Ishikawa (cell line): ENCODE measurements at regions not wholly inside any gene's neighbourhood (a gene's known extent, or its start where the extent isn't known, plus 50 kb on each side); places are given as distances from the start of the nearest gene placed in this dataset.

ENCODE experiments used
- CEBPB ChIP-seq: IDR thresholded peaks from 2 replicates; pipeline ENCODE4 v1.6.1; 2012
- CREB1 ChIP-seq: IDR thresholded peaks from 2 replicates; pipeline ENCODE4 v1.6.1; 2012; ENCODE audit warnings: low read depth
- EGR1 ChIP-seq: IDR thresholded peaks from 2 replicates; pipeline ENCODE4 v1.6.1; 2012
- EP300 ChIP-seq: IDR thresholded peaks from 2 replicates; pipeline ENCODE4 v1.6.1; 2012; ENCODE audit warnings: borderline replicate concordance
- FOXM1 ChIP-seq: IDR thresholded peaks from 2 replicates; pipeline ENCODE4 v1.6.1; 2012; ENCODE audit warnings: low read depth, borderline replicate concordance
- NFIC ChIP-seq: IDR thresholded peaks from 2 replicates; pipeline ENCODE4 v1.6.1; 2012
- RAD21 ChIP-seq: IDR thresholded peaks from 2 replicates; pipeline ENCODE4 v1.6.1; 2012; ENCODE audit warnings: low read depth
- REST ChIP-seq: IDR thresholded peaks from 2 replicates; pipeline ENCODE4 v1.6.1; 2012; ENCODE audit warnings: low read depth, mild to moderate bottlenecking
- TAF1 ChIP-seq: IDR thresholded peaks from 2 replicates; pipeline ENCODE4 v1.6.1; 2012; ENCODE audit warnings: low read depth, mild to moderate bottlenecking
- TCF12 ChIP-seq: IDR thresholded peaks from 2 replicates; pipeline ENCODE4 v1.6.1; 2012; ENCODE audit warnings: low read depth
- YY1 ChIP-seq: IDR thresholded peaks from 2 replicates; pipeline ENCODE4 v1.6.1; 2012; ENCODE audit warnings: low read depth
- ZBTB7A ChIP-seq: IDR thresholded peaks from 2 replicates; pipeline ENCODE4 v1.6.1; 2012; ENCODE audit warnings: low read depth

- TF ChIP-seq EP300 = no peak
- no peak for TF ChIP-seq REST
- no peak for TF ChIP-seq CREB1
- no peak for TF ChIP-seq CEBPB
- no peak for TF ChIP-seq TCF12
- TF ChIP-seq YY1 = no peak
- no peak for TF ChIP-seq NFIC
- no peak for TF ChIP-seq FOXM1
- no peak for TF ChIP-seq TAF1
- TF ChIP-seq RAD21 = no peak
- TF ChIP-seq EGR1 = no peak
- TF ChIP-seq ZBTB7A = no peak
These were observed 495.9 kb downstream of the ANXA1 start for GRCh38 chr9:73647560-73647959.
